Activated T-cell treated with anti-CD3 and anti-CD28 coated beads, Interleukin-2, amount 50 U/mL, for 24 hours (primary cell): ENCODE measurements at regions not wholly inside any gene's neighbourhood (a gene's known extent, or its start where the extent isn't known, plus 50 kb on each side); places are given as distances from the start of the nearest gene placed in this dataset.

Source experiments
- DNase-seq: peaks from one replicate; pipeline ENCODE4 v3.0.0-alpha.2; 2020
- H3K27ac Mint-ChIP-seq: 2 replicates; pipeline ENCODE4 v1.8.0; 2020; ENCODE audit warnings: mild to moderate bottlenecking, mixed read lengths
- H3K27me3 Mint-ChIP-seq: 2 replicates; pipeline ENCODE4 v1.8.0; 2020; ENCODE audit warnings: mixed read lengths
- H3K36me3 Mint-ChIP-seq: 2 replicates; pipeline ENCODE4 v1.8.0; 2020; ENCODE audit warnings: low read depth, mixed read lengths
- H3K4me1 Mint-ChIP-seq: 2 replicates; pipeline ENCODE4 v1.8.0; 2020; ENCODE audit warnings: low read depth, mixed read lengths
- H3K4me3 Mint-ChIP-seq: 2 replicates; pipeline ENCODE4 v1.8.0; 2020; ENCODE audit warnings: mild to moderate bottlenecking, moderate library complexity, mixed read lengths
- H3K9me3 Mint-ChIP-seq: 2 replicates; pipeline ENCODE4 v1.8.0; 2020; ENCODE audit warnings: mixed read lengths

DNA sequence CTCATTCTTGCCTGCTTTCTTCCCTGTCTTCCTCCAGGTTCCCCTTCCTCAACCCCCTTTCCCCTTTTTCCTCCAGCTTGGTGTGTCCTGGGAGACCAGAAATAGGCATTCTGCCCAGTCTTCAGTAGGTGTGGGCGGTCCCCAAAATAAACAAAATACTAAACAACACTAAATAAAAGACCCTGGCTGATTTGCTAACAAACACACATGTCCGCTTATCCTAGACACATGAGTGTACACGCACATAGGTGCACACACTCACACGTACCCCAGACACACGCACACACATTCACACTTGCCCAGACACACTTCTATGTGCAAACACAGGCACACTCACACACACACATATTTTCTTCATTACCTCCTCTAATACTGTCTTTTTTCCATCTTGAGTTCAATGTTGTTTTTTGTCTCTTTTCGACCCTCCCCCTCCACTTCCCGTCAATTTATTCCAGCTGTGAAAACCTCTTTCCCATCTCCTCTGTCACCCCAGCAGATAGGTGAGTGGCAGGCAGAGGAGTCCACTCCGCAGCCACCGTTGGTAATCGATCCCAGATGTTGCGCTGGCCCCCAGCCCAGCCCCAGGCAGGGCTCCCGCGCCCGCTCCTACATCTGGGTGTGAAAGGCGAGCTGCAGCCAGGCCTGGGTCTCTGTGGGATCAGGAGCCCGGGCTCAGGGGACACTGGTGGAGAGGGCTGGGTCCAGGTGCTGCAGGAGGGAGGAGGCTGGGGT lies 56.9 kb upstream of the FOXP4 start:
- Mint-ChIP-seq H3K4me3 (no peak overlapping the region), H3K4me1 (no peaks in the 10 kb centered on the region), H3K27ac (no peak overlapping the region), H3K9me3 (no peaks in the 10 kb centered on the region), H3K36me3 (no peaks in the 10 kb centered on the region), H3K27me3 (peaks cover 32% of the 10 kb centered on the region)
- DNase-seq: no peak

DNA sequence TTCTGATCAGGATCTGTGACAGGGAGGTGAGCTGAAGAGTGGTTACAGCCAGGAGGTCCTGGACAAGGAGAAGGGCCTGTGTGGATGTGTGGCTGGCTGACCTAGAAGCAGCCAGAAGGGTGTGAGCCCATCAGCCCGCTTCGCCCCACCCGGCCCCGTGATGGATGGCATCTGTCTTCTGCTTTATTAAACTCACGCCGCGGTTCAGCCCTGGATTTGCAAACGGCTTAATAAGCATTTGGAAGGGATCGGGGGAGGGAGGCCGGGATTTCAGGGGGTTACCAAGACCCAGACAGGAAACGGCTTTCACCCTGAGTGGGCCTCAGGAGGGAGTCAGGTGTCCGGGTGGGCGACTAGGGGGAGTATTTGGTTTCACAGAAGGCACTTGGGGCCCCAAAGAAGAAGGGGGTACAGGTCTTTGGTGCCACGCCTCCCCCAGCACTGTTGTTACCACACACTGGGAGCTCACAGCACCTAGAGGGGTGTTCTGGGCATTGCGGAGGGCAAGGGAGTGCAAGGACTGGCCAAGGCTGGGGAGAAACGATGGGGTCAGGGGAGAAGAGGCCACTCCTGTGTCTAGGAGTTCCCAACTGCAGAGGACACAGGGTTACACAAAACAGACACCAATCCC lies 53.8 kb upstream of the FOXP4 start:
- peaks cover 34% of the 10 kb centered on the region for H3K27me3 Mint-ChIP-seq
- no peaks in the 10 kb centered on the region for H3K9me3 Mint-ChIP-seq
- DNase-seq: no peak
- H3K4me1 Mint-ChIP-seq: no peaks in the 10 kb centered on the region
- no peak overlapping the region for H3K4me3 Mint-ChIP-seq
- H3K36me3 Mint-ChIP-seq: no peaks in the 10 kb centered on the region
- no peak overlapping the region for H3K27ac Mint-ChIP-seq

DNA sequence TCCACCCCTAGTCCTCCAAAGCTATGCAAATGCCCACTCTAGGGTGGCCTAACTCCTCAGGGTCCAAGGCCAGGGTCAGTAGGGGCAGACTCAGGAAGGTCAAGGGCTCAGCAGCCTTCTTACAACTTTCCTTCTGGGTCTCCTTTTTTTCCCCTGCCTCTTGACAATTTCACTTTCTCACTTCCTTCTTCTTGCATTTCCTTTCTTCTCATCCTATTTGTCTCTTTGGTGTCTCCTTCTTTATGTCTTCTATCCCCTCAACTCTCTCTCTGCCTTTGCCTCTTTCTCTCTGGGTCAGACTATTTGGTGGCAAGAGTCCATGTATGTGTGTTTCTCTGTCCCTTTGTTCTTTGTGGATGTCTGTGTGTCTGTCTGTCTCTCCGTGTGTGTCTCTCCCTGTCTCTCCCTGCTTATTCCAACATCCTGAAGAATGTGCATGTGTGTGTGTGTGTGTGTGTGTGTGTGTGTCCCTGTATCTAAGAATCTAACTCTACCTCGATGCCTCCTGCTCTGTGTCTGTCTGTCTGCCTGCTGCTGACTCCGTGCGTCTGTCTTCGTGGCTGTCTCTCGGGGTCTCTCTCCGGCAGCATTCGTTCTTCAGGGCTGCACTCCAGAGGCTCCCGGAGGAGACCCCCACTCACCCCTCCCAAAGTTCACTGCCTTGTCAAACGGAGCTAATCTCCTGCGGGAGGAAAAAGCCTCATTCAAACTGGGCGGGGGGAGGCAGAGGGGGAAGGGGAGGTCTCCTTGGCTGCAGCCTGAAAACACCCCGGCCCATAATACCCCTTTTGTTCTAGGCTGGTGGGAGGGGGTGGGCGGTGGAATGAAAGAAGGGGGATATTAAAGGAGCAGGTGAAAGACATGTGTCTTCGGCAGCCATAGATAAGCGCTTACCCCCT lies 51.7 kb upstream of the FOXP4 start:
- no peaks in the 10 kb centered on the region for H3K4me1 Mint-ChIP-seq
- H3K27ac Mint-ChIP-seq: no peak overlapping the region
- DNase-seq: no peak
- H3K27me3 Mint-ChIP-seq: peaks cover 37% of the 10 kb centered on the region
- no peaks in the 10 kb centered on the region for H3K36me3 Mint-ChIP-seq
- H3K9me3 Mint-ChIP-seq: no peaks in the 10 kb centered on the region
- no peak overlapping the region for H3K4me3 Mint-ChIP-seq
